ENCODE measurements at regions not wholly inside any gene's neighbourhood (a gene's known extent, or its start where the extent isn't known, plus 50 kb on each side); places are given as distances from the start of the nearest gene placed in this dataset.

DNA sequence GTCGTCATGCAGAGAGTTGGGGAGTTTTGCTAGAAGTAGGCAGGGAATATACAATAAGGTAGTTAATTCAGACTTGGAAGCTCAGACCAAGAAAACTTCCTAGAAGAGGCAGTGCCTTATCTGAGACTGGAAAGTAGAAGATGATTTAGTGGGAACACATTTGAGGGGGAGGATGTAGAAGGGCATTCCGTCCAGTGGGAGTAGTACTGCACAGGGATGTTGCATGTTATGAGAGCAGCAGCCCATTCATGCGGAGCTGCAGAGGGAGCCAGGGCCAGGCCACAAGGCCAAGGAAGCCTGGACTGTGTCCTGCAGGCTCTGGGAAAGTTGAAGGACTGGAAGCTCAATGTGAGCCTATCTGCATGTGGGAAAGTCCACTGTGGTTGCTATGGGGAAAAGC, 344.5 kb upstream of the EEF2KMT start:
- Histone ChIP-seq H3K9me3 (ENCODE audit: low read length) (no peaks in the 10 kb centered on the region), H3K4me2 (ENCODE audit: low read length) (no peak overlapping the region), H3K4me1 (ENCODE audit: insufficient read depth, low read length) (no peaks in the 10 kb centered on the region), H2AFZ (ENCODE audit: low read length) (no peak overlapping the region), H3K9me2 (replicated peaks; ENCODE audit: low read length) (no peaks in the 10 kb centered on the region), H3K27ac (ENCODE audit: low read length) (no peak overlapping the region), H3F3A (ENCODE audit: low read length, unreplicated experiment) (no peaks in the 10 kb centered on the region), H4K20me1 (ENCODE audit: low read length) (no peaks in the 10 kb centered on the region), H3K27me3 (ENCODE audit: low read length) (no peaks in the 10 kb centered on the region), H3K4me3 (ENCODE audit: low read length) (no peak overlapping the region), H3K36me3 (ENCODE audit: low read depth, low read length) (no peaks in the 10 kb centered on the region), H3K79me2 (ENCODE audit: low read length) (no peaks in the 10 kb centered on the region), H3K9ac (ENCODE audit: low read length) (no peak overlapping the region)
- ChIA-PET CTCF (no interaction called here), POLR2A (ENCODE audit: unreplicated experiment) (no interaction called here)
- TF ChIP-seq EZH2 (IDR thresholded peaks at IDR 0.05; ENCODE audit: low read length, unreplicated experiment) (no peak), EZH2phosphoT487 (IDR thresholded peaks at IDR 0.05; ENCODE audit: borderline replicate concordance, low read length) (no peak)
- TF ChIP-seq, protein P1, sequence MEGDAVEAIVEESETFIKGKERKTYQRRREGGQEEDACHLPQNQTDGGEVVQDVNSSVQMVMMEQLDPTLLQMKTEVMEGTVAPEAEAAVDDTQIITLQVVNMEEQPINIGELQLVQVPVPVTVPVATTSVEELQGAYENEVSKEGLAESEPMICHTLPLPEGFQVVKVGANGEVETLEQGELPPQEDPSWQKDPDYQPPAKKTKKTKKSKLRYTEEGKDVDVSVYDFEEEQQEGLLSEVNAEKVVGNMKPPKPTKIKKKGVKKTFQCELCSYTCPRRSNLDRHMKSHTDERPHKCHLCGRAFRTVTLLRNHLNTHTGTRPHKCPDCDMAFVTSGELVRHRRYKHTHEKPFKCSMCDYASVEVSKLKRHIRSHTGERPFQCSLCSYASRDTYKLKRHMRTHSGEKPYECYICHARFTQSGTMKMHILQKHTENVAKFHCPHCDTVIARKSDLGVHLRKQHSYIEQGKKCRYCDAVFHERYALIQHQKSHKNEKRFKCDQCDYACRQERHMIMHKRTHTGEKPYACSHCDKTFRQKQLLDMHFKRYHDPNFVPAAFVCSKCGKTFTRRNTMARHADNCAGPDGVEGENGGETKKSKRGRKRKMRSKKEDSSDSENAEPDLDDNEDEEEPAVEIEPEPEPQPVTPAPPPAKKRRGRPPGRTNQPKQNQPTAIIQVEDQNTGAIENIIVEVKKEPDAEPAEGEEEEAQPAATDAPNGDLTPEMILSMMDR (conservative IDR thresholded peaks at IDR 0.05; ENCODE audit: low read depth, low read length) = no peak
- DNase-seq (no peak), ATAC-seq (no peak)
- intact Hi-C loops (cut with micrococcal nuclease) = no loop called here
- BruUV-seq (replicated peaks) = no TSS peak

- Histone ChIP-seq H3K4me2 (ENCODE audit: low read length) (no peak overlapping the region), H3K9me2 (replicated peaks; ENCODE audit: low read length) (no peaks in the 10 kb centered on the region), H3K27me3 (ENCODE audit: low read length) (no peaks in the 10 kb centered on the region), H3F3A (ENCODE audit: low read length, unreplicated experiment) (no peaks in the 10 kb centered on the region), H3K4me1 (ENCODE audit: insufficient read depth, low read length) (no peaks in the 10 kb centered on the region), H3K4me3 (ENCODE audit: low read length) (no peak overlapping the region), H3K79me2 (ENCODE audit: low read length) (no peaks in the 10 kb centered on the region), H3K27ac (ENCODE audit: low read length) (no peak overlapping the region), H3K9me3 (ENCODE audit: low read length) (no peaks in the 10 kb centered on the region), H2AFZ (ENCODE audit: low read length) (no peak overlapping the region), H4K20me1 (ENCODE audit: low read length) (no peaks in the 10 kb centered on the region), H3K36me3 (ENCODE audit: low read depth, low read length) (no peaks in the 10 kb centered on the region), H3K9ac (ENCODE audit: low read length) (no peak overlapping the region)
- CTCF ChIA-PET = no interaction called here
- POLR2A ChIA-PET (ENCODE audit: unreplicated experiment) = no interaction called here
- ATAC-seq = no peak
- intact Hi-C loops (cut with micrococcal nuclease) = no loop called here
- TF ChIP-seq, protein P1 (conservative IDR thresholded peaks at IDR 0.05; ENCODE audit: low read depth, low read length) = no peak
- TF ChIP-seq EZH2 (IDR thresholded peaks at IDR 0.05; ENCODE audit: low read length, unreplicated experiment) (no peak), EZH2phosphoT487 (IDR thresholded peaks at IDR 0.05; ENCODE audit: borderline replicate concordance, low read length) (no peak)
- no TSS peak for BruUV-seq (replicated peaks)
- DNase-seq = no peak
These were observed 341.0 kb upstream of the EEF2KMT start for GRCh38 chr16:5438591-5438990.

DNA sequence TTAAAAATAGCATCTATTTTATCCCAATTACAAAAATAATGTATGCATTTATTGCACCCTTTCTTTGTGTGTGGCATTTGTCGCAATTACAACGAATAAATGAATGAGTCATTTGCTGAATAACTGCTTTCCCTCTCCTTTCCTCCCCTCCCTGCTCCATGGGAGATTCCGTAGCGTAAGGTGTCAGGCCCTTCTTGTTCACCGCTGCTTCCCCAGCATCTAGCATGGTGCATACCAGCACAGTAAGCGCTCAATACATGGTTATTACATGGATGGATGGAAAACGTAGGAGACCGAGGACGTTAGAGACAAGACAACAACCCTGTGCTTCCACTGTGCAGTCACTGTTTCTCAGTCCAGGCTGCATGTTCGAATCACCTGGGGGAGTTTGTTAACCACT, 336.0 kb upstream of the EEF2KMT start:
- DNase-seq (no peak), ATAC-seq (no peak)
- no peak overlapping the region for H3K9ac ChIP-seq (ENCODE audit: low read length)
- no peaks in the 10 kb centered on the region for H4K20me1 ChIP-seq (ENCODE audit: low read length)
- H3K4me1 ChIP-seq (ENCODE audit: insufficient read depth, low read length) = no peaks in the 10 kb centered on the region
- no peaks in the 10 kb centered on the region for H3K9me3 ChIP-seq (ENCODE audit: low read length)
- H3K4me3 ChIP-seq (ENCODE audit: low read length) = no peak overlapping the region
- H3K36me3 ChIP-seq (ENCODE audit: low read depth, low read length) = no peaks in the 10 kb centered on the region
- no peak overlapping the region for H3K4me2 ChIP-seq (ENCODE audit: low read length)
- no TSS peak for BruUV-seq (replicated peaks)
- ChIA-PET CTCF (no interaction called here), POLR2A (ENCODE audit: unreplicated experiment) (no interaction called here)
- no peaks in the 10 kb centered on the region for H3K9me2 ChIP-seq (replicated peaks; ENCODE audit: low read length)
- no peak for TF ChIP-seq EZH2 (IDR thresholded peaks at IDR 0.05; ENCODE audit: low read length, unreplicated experiment)
- TF ChIP-seq EZH2phosphoT487 (IDR thresholded peaks at IDR 0.05; ENCODE audit: borderline replicate concordance, low read length) = no peak
- TF ChIP-seq, protein P1 (conservative IDR thresholded peaks at IDR 0.05; ENCODE audit: low read depth, low read length) = no peak
- no peaks in the 10 kb centered on the region for H3F3A ChIP-seq (ENCODE audit: low read length, unreplicated experiment)
- no peaks in the 10 kb centered on the region for H3K27me3 ChIP-seq (ENCODE audit: low read length)
- no peak overlapping the region for H2AFZ ChIP-seq (ENCODE audit: low read length)
- intact Hi-C loops (cut with micrococcal nuclease) = no loop called here
- no peaks in the 10 kb centered on the region for H3K79me2 ChIP-seq (ENCODE audit: low read length)
- H3K27ac ChIP-seq (ENCODE audit: low read length) = no peak overlapping the region
